ENCODE measurements at regions not wholly inside any gene's neighbourhood (a gene's known extent, or its start where the extent isn't known, plus 50 kb on each side); places are given as distances from the start of the nearest gene placed in this dataset.
"Not testable (repeated sequence)": the region's sequence is repeated elsewhere in the genome, so short reads cannot be mapped to it uniquely, and the experiment has no call there.

DNA sequence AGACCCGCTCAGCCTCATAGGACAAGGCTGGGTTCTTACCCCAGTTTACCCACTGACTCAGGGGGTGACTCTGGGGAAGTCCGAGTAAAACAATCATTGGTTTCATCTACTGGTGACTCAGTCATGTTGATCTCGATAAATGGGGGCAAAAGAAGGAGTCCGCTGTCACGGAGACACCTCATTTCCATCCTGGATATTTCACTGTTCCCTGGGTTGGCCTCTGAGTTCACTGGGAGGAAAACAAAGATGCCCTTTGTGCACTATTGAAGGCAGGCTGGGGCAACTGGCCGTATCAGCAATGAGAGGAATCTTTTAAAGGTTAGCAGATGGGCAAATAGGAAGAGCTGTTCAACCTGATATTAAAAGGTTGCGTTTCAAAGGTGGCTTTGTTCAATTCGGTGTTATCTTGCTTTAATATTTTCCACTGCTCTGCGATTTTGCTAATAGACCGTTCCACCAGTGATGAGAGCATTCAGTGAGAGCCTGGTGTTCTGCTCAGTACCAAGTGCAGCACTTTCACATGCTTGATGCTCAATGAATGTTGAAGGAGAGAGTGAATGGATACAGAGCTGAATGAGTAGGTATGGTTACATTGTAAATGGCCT lies 110.2 kb upstream of the EGFLAM start:
- DNase-seq (ENCODE audit: low read depth in 2 of 2), result no peak

DNA sequence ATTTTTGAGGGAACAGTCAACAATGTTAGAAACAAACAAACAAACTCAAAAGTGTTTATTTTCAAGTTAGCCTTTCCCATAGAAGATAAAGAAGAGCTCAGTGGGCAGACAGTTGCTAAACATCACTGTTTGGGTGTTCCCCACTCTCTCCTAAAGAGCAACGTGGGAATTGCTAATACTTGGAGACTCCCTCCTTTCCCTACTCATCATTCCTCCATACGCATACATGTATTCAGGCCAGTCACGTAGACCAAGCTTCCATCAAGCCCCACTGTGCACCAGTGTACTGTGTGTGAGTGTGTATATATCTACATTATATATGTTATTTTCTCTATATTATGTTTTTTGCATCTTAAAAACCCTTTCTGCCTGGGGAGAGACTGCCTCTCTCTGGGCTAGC lies 115.0 kb upstream of the EGFLAM start:
- no peak for DNase-seq (ENCODE audit: low read depth in 2 of 2)

- no peak for DNase-seq (ENCODE audit: low read depth in 2 of 2)
Observed at GRCh38 chr5:38141665-38142064, 116.7 kb upstream of the EGFLAM start.

DNA sequence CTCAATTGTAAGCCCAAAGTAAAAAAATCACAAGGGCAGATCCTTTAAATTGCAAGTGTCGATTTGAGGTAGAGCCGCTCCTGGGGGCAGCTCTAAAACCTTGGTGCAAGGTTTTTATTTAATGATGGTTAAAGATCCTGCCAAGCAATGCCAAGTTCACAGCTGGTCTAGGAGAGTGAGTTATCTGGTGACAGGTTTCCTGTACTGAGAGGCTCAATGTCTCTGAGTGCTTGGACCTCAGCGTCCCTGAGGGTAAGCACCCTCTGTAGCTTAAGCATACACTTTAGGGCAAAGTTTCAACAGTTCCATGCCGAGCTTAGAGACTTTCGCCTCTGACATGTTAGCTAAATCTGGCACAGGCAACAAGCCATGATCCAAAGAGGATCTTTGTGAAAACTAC lies 119.8 kb upstream of the EGFLAM start:
- no peak for DNase-seq (ENCODE audit: low read depth in 2 of 2)

DNA sequence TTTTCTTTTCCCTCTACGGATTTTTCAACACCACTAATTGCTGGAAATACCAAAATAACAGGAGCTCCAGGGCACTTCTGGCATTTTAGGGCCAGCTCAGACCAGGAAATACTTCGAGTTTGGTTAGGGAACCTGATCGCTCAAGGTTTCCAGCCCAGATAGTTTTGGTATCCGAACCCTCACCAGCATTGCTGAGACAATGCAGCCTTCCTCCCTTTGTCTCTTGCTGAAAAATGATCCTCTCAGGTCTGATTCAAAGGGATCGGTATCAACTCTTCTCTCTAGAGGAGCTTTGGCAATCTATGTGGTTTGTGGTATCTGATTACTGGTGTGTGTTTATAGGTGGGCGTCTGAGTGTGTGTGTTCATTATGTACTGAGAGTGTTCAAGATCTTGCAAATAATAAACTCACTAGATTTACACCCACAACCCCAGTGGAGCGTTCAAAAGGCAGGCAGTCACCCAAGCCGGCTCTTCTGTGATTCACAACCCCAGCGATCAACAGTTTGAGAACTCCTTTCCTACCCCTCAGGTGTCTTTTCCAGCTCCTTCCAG lies 122.8 kb upstream of the EGFLAM start:
- no peak for DNase-seq (ENCODE audit: low read depth in 2 of 2)

GRCh38 chr5:38134810-38135209 lies 123.5 kb upstream of the EGFLAM start:
- DNase-seq (ENCODE audit: low read depth in 2 of 2), result no peak

- DNase-seq (ENCODE audit: low read depth in 2 of 2), result not testable (repeated sequence)
Observed at GRCh38 chr5:38134294-38134693, 124.1 kb upstream of the EGFLAM start.

GRCh38 chr5:38131686-38132085 lies 126.7 kb upstream of the EGFLAM start:
- DNase-seq (ENCODE audit: low read depth in 2 of 2), result no peak

DNA sequence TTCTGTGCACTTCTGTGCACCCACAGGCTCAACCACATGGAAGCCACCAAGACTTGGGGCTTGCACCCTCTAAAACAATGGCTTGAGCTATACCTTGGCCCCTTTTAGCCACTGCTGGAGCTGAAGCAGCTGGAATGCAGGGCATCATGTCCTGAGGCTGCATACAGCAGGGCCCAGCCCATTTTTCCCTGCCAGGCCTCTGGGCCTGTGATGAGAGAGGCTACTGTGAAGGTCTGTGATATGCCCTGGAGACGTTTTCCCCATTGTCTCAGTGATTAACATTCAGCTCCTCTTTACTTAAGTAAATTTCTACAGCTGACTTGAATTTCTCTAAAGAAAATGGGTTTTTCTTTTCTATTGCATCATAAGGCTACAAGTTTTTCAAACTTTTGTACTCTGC lies 134.0 kb upstream of the EGFLAM start:
- no peak for DNase-seq (ENCODE audit: low read depth in 2 of 2)

DNA sequence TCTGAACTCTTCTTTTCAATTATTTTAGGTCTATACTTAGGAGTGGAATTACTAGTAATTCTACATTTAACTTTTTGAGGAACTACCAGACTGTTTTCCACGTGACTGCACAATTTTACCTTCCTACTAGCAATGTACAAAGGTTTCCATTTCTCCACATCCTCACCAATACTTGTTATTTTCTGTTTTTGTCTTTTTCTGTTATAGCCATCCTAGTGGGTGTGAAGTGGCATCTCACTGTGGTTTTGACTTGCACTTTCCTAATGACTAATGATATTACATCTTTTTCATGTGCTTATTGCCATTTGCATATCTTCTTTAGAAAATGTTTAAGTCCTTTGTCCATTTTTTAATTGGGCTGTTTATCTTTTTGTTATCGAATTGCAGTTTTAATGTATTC lies 136.9 kb upstream of the EGFLAM start:
- no peak for DNase-seq (ENCODE audit: low read depth in 2 of 2)

DNA sequence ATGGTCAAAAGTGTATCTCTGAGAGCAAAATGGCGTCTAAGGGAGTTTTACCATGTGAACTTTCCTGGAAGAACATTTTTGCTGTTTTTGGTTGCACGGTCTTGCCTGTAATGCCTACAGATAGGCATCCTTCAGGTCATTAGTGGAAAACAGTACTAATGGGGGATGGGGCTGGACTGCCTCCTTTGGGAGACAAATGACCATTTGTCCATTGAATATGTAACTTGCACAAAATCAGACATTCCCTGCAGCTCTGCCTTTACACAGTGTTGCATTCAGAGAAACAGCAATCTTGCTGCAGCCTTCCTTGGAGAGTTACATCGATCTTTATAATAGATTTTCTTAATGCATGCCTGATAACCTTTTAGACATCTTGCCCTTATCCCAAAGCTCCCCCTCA lies 138.5 kb upstream of the EGFLAM start:
- no peak for DNase-seq (ENCODE audit: low read depth in 2 of 2)

DNA sequence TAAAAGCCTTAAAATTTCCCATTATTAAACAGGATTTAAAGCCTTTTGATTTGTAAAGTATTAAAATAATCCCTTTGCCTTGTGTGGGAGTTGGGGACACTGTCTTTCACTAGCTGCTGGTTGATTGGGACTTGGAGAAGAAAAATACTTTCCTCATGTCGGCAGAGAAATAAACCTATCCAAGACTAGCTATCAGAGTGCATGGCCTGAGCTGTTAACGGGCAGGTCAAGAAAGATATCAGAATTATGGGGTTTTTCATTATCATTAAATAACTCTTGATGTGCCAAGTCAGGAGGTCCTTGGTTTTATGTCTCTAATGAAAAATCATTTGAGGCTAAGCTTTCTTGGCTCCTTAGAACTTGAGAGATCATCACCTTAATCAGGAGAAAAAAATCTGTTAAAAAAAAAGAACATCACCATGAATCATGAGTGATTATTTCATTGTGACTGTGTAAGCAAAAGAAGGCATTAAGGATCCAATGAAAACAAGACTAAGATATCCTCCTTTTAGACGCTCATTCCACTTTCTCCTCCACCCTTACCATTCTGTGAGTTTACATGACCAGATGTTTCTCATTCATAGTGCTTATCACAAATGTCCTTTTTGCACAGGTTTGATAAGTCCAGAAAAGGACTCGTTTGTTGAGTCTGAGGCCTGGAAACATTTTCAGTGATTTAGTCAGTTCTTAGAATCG lies 140.4 kb upstream of the EGFLAM start:
- DNase-seq (ENCODE audit: low read depth in 2 of 2), result no peak

GRCh38 chr5:38115318-38115827 lies 143.0 kb upstream of the EGFLAM start:
- DNase-seq (ENCODE audit: low read depth in 2 of 2), result no peak

DNA sequence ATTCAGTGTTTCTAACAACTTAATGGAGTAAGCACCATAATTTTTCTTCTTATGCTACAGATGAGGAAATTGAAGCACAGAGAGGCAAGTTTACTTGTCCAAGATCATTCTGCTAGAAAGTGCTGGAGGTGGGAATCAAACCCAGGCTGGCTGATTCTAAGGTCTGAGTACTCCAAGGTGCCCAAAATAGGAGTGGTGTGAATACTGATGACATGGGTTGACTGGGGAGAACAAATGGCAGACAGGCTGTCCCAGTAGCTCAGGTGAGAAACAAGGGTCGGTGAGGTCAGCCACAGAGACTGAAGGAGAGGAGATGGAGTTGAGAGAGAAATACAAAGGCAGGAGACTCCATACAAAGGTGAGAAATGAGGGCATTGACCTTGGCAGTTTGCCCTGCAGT lies 144.5 kb upstream of the EGFLAM start:
- no peak for DNase-seq (ENCODE audit: low read depth in 2 of 2)

DNA sequence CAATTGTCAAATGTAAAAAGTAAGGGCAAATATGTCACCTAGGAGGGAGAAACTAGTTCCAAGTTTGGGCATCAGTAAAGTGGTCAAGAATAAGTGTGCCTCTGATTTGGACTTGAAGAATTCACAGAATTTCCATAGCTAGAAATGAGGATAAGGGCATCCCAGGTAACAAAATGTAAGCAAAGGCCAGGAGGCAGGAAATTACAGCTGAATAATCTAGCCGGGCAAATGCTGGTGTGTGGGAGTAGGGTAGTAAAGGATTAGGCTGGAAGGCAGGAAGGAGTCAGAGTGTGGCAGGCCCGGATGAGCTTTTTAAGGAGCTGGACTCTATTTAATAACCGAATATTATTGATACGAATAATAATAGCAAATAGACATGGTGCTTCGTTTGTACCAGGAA lies 144.9 kb upstream of the EGFLAM start:
- DNase-seq (ENCODE audit: low read depth in 2 of 2), result no peak

DNA sequence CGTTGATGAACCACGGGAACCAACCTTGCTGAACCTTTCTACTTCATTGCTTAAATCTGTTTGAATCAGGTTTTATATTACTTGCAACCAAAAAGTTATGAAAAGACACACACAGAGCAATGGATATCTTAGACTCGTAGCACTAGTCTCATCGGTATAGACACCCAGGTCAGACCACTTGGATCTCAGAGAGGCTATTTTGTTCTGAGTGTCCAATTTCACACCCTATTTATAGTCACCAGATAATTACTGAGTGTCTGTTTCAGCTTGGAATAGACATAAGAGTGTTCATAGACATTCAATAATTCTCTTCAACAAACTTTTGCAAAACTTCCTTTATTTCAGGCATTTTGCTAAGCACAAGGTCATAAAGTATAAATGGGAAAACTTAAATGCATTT lies 145.4 kb upstream of the EGFLAM start:
- DNase-seq (ENCODE audit: low read depth in 2 of 2), result no peak

- no peak for DNase-seq (ENCODE audit: low read depth in 2 of 2)
Observed at GRCh38 chr5:38110130-38110529, 148.2 kb upstream of the EGFLAM start.

- DNase-seq (ENCODE audit: low read depth in 2 of 2), result no peak
Observed at GRCh38 chr5:38107096-38107495, 151.3 kb upstream of the EGFLAM start.

- DNase-seq (ENCODE audit: low read depth in 2 of 2), result no peak
Observed at GRCh38 chr5:38105801-38106200, 152.6 kb upstream of the EGFLAM start.

DNA sequence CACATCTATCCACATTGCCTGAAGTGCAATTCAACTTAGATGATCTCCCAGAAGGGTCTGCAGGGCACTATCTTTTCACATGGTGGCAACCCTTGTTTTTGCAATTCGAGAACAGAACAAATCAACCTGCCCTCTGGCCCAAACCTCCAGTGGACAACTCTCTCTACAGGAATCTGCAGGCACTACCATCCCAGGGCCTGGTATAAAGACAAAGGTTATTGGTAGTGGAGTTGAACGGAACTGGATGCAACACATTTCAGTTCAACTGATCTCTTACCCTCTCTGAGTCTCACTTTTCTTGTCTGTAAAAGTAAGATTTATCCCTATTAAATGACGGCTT lies 153.2 kb upstream of the EGFLAM start:
- no peak for DNase-seq (ENCODE audit: low read depth in 2 of 2)

DNA sequence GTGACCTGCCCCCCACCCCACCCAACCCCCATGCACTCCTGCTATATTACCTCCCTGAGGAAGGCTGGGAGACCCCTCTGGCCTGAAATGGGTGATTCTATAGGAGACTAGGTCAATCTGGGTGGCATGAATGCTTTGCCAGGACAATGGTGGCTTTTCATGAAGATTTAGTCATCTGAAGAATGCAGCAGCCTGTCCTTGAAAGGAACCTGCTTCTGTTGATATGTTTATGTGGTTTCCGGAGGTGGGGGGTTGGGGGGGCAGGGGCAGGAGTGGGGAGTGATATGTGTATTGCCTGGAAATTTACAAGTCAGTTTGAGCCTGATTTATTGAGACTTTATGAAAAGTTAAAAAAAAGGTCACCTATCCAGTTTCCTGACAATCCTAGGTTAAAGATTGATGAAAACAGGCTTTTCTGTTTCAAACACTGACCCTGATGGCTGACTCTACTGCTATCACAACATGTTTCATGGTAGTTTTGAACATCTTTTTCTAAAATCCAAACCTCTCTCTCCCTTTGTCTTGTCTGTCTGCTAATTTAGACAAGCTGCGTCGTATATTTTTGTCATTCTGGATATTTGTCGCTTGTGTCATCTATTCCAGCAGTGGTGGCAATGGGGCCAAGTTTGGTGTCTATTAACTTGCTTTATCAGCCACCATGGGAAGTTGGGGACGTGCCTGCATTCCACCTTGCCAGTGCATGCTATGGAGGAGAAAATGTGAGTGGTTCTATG lies 153.7 kb upstream of the EGFLAM start:
- no peak for DNase-seq (ENCODE audit: low read depth in 2 of 2)

- DNase-seq (ENCODE audit: low read depth in 2 of 2), result no peak
Observed at GRCh38 chr5:38101897-38102296, 156.5 kb upstream of the EGFLAM start.

All from stimulated activated CD8-positive, alpha-beta memory T cell treated with anti-CD3 and anti-CD28 coated beads, Interleukin-7, amount 100 ng/mL, for 4 hours (primary cell).